Testis (tissue), 2 donors: ENCODE measurements at regions not wholly inside any gene's neighbourhood (a gene's known extent, or its start where the extent isn't known, plus 50 kb on each side); places are given as distances from the start of the nearest gene placed in this dataset.

Experiments
- DNase-seq: peaks from one replicate; pipeline ENCODE4 v3.0.0-alpha.2; 2019
- H3K27ac ChIP-seq, 2 donors: fragments of 200-600 bp; sonication (generic); one replicate each; pipeline ENCODE4 v1.5.1; 2019
- H3K27me3 ChIP-seq: fragments of 200-600 bp; sonication (generic); one replicate; pipeline ENCODE4 v1.5.1; 2019
- H3K36me3 ChIP-seq: fragments of 200-600 bp; sonication (generic); one replicate; pipeline ENCODE4 v1.5.1; 2017; ENCODE audit warnings: low read depth; ENCODE audit errors: missing control alignments
- H3K4me1 ChIP-seq: fragments of 200-600 bp; sonication (generic); one replicate; pipeline ENCODE4 v1.5.1; 2019
- H3K4me3 ChIP-seq, 2 donors: fragments of 200-600 bp; sonication (generic); one replicate each; pipeline ENCODE4 v1.5.1; 2017 to 2019
- H3K9me3 ChIP-seq: fragments of 200-600 bp; sonication (generic); one replicate; pipeline ENCODE4 v1.5.1; 2017
- CTCF ChIP-seq, 3 experiments: fragments of 450-650 bp in 2 of 3; fragments of 200-600 bp in 1 of 3; sonication (generic) in 1 of 3; IDR thresholded peaks; one replicate each; pipeline ENCODE4 v1.5.1; 2016 to 2019; ENCODE audit warnings: antibody characterized with exemption in 3 of 3, mild to moderate bottlenecking in 2 of 3, moderate library complexity in 1 of 3
- POLR2A ChIP-seq: fragments of 450-650 bp; IDR thresholded peaks from one replicate; pipeline ENCODE4 v1.6.1; 2017; ENCODE audit warnings: antibody characterized with exemption, mild to moderate bottlenecking, moderate library complexity
- WGBS, 2 donors: methylation state at CpG; one replicate each; pipeline ENCODE4 v1.1.5; 2018; 5-methylcytosine and 5-hydroxymethylcytosine counted together
- intact Hi-C: fragments of 100-400 bp; cut with DNase I; formaldehyde crosslinking; loops from one replicate; pipeline ENCODE4 v1.15.1; 2023; ENCODE audit warnings: low total_unique reads

GRCh38 chr9:103242486-103242885 is 247.4 kb downstream of the CYLC2 start:
- H3K27ac ChIP-seq = no peak overlapping the region
- intact Hi-C loops = no loop called here
- WGBS, 2 donors = 92 to 96% methylated on average over 2 of the region's 2 CpGs
- H3K27me3 ChIP-seq = no peaks in the 10 kb centered on the region
- TF ChIP-seq POLR2A (no peak), CTCF (IDR thresholded peaks at IDR 0.05) (no peak)
- no peak overlapping the region for H3K4me3 ChIP-seq
- H3K36me3 ChIP-seq = no peaks in the 10 kb centered on the region
- H3K4me1 ChIP-seq = no peaks in the 10 kb centered on the region
- DNase-seq = no peak
- no peaks in the 10 kb centered on the region for H3K9me3 ChIP-seq

GRCh38 chr9:103243553-103243952 is 248.4 kb downstream of the CYLC2 start:
- Histone ChIP-seq H3K4me3 (no peak overlapping the region), H3K36me3 (no peaks in the 10 kb centered on the region), H3K9me3 (no peaks in the 10 kb centered on the region), H3K27me3 (no peaks in the 10 kb centered on the region), H3K4me1 (no peaks in the 10 kb centered on the region), H3K27ac (no peak overlapping the region)
- intact Hi-C loops = no loop called here
- no peak for DNase-seq
- 39 to 65% methylated on average over 2 of the region's 2 CpGs for WGBS, 2 donors
- no peak for TF ChIP-seq CTCF (IDR thresholded peaks at IDR 0.05)
- TF ChIP-seq POLR2A = no peak

DNA sequence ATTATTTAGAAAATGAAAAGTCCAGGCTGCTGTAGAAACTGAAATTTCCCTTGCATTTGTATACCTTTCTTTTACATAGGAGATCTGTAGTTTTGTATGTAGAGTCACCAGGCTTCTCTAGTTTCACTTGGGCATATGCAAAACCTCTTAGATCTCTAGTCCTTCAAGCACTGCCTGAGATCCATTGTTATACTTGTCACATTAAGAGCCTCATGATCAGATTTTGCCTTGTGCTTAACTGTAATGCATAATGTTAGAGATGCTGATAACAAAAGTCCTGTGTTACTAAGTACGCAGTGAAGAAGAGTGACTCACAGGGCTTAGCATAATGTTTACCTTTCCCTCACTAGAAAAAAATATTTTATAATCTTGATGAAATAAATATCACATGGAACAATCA is 250.2 kb downstream of the CYLC2 start:
- no peak overlapping the region for H3K4me3 ChIP-seq
- H3K9me3 ChIP-seq = no peaks in the 10 kb centered on the region
- WGBS, 2 donors = 56 to 71% methylated on average over 1 of the region's 1 CpG
- H3K36me3 ChIP-seq = no peaks in the 10 kb centered on the region
- no peak for DNase-seq
- no peak overlapping the region for H3K27ac ChIP-seq
- TF ChIP-seq POLR2A (no peak), CTCF (IDR thresholded peaks at IDR 0.05) (no peak)
- no peaks in the 10 kb centered on the region for H3K4me1 ChIP-seq
- intact Hi-C loops = no loop called here
- no peaks in the 10 kb centered on the region for H3K27me3 ChIP-seq

DNA sequence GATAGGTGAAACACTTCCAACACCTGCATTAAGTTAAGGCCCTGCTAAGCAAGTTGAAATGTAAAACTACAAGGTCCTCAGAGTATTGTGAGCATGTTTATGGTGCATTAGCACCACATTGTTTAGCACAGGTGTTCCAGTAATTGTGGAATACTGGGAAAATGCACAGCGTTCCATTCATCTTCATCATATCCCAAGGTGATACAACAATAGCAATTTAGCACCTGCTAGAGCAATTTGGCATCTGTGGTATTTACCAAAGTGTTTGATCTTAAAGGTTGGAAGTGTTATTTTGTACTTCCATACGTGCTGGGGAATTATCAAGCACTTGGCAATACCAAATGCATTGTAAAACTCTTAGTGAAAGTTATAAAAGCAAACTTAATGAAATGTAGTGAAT is 266.8 kb downstream of the CYLC2 start:
- TF ChIP-seq CTCF (IDR thresholded peaks at IDR 0.05) (no peak), POLR2A (no peak)
- Histone ChIP-seq H3K27me3 (no peaks in the 10 kb centered on the region), H3K9me3 (no peaks in the 10 kb centered on the region), H3K4me3 (no peak overlapping the region), H3K27ac (no peak overlapping the region), H3K36me3 (no peaks in the 10 kb centered on the region), H3K4me1 (no peaks in the 10 kb centered on the region)
- 47 to 63% methylated on average over 2 of the region's 2 CpGs for WGBS, 2 donors
- intact Hi-C loops = no loop called here
- DNase-seq = no peak

DNA sequence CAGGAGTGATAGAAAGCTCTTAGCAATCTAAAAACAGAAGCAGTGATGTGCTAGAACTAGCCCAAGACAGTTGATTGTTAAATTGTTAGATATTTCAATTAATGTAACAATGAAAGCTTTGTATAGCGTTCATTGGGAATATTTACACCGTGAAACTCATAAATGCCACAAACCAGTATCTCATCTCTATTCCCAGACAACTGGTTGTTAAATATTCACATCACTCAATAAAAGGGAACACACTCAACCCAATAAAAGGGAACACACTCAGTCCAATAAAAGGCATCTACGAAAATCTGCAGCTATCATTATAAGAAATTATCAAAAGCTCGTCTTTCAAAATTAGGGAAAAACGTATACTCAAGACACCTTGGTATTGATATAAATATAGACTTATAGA is 270.9 kb downstream of the CYLC2 start:
- WGBS, 2 donors = 89% methylated on average over 5 of the region's 5 CpGs
- intact Hi-C loops = no loop called here
- TF ChIP-seq POLR2A = no peak
- no peak for TF ChIP-seq CTCF (IDR thresholded peaks at IDR 0.05)
- no peaks in the 10 kb centered on the region for H3K9me3 ChIP-seq
- no peaks in the 10 kb centered on the region for H3K4me1 ChIP-seq
- no peaks in the 10 kb centered on the region for H3K27me3 ChIP-seq
- H3K4me3 ChIP-seq = no peak overlapping the region
- H3K27ac ChIP-seq = no peak overlapping the region
- no peaks in the 10 kb centered on the region for H3K36me3 ChIP-seq
- no peak for DNase-seq
